Keratinocyte (primary cell): ENCODE measurements at regions not wholly inside any gene's neighbourhood (a gene's known extent, or its start where the extent isn't known, plus 50 kb on each side); places are given as distances from the start of the nearest gene placed in this dataset.

Source experiments
- DNase-seq: peaks from one replicate; pipeline ENCODE4 v3.0.0-alpha.2; 2011; ENCODE audit warnings: low read depth, missing footprints, low spot score
- FAIRE-seq: peaks from 2 replicates; lab custom pipeline; 2011; peaks lifted over from hg19 to GRCh38; lab: Jason Lieb, UNC
- H2AFZ ChIP-seq: 2 replicates; pipeline ENCODE4 v1.6.0; 2012; ENCODE audit warnings: low read length, control low read depth, inconsistent platforms; ENCODE audit not compliant: control insufficient read depth
- H3K27ac ChIP-seq: 2 replicates; pipeline ENCODE4 v1.5.1; 2011; ENCODE audit warnings: low read length; ENCODE audit not compliant: control insufficient read depth, insufficient read depth
- H3K27me3 ChIP-seq: 3 replicates; pipeline ENCODE4 v1.6.0; 2011; ENCODE audit warnings: low read length; ENCODE audit not compliant: control insufficient read depth, insufficient read depth; ENCODE audit errors: extremely low read depth
- H3K36me3 ChIP-seq, 2 experiments: 2 replicates in 1 of 2; 3 replicates in 1 of 2; pipeline ENCODE4 v1.5.1; 2011; ENCODE audit warnings: low read length in 2 of 2, mild to moderate bottlenecking in 1 of 2; ENCODE audit not compliant: control insufficient read depth in 2 of 2, insufficient read depth in 2 of 2; ENCODE audit errors: extremely low read depth in 1 of 2
- H3K4me1 ChIP-seq: 3 replicates; pipeline ENCODE4 v1.5.1; 2011; ENCODE audit warnings: low read length; ENCODE audit not compliant: control insufficient read depth, insufficient read depth; ENCODE audit errors: extremely low read depth
- H3K4me2 ChIP-seq: 3 replicates; pipeline ENCODE4 v1.6.0; 2011; ENCODE audit warnings: low read depth, low read length; ENCODE audit not compliant: control insufficient read depth, insufficient read depth; ENCODE audit errors: extremely low read depth
- H3K4me3 ChIP-seq, 3 experiments: fragments of 200-600 bp in 1 of 3; sonication (generic) in 1 of 3; 2 replicates in 2 of 3; 3 replicates in 1 of 3; pipeline ENCODE4 v1.5.1; 2011 to 2016; ENCODE audit warnings: low read length in 3 of 3, mild to moderate bottlenecking in 3 of 3, control low read depth in 2 of 3, inconsistent platforms in 1 of 3, low read depth in 1 of 3, mixed read lengths in 1 of 3, mixed run types in 1 of 3, moderate library complexity in 1 of 3; ENCODE audit not compliant: control insufficient read depth in 2 of 3, insufficient read depth in 2 of 3; ENCODE audit errors: extremely low read depth in 1 of 3
- H3K79me2 ChIP-seq: 2 replicates; pipeline ENCODE4 v1.6.0; 2012; ENCODE audit warnings: low read length; ENCODE audit not compliant: control insufficient read depth, insufficient read depth
- H3K9ac ChIP-seq: 3 replicates; pipeline ENCODE4 v1.6.0; 2011; ENCODE audit warnings: low read length; ENCODE audit not compliant: control insufficient read depth, insufficient read depth; ENCODE audit errors: extremely low read depth
- H3K9me1 ChIP-seq: 3 replicates; pipeline ENCODE4 v1.6.0; 2011; ENCODE audit warnings: low read length; ENCODE audit not compliant: control insufficient read depth, insufficient read depth; ENCODE audit errors: extremely low read depth
- H3K9me3 ChIP-seq: 2 replicates; pipeline ENCODE4 v1.5.1; 2012; ENCODE audit warnings: low read depth, low read length; ENCODE audit not compliant: control insufficient read depth
- H4K20me1 ChIP-seq: 3 replicates; pipeline ENCODE4 v1.6.0; 2011; ENCODE audit warnings: low read length; ENCODE audit not compliant: control insufficient read depth, insufficient read depth; ENCODE audit errors: extremely low read depth
- EZH2 ChIP-seq: IDR thresholded peaks from one replicate; pipeline ENCODE4 v1.6.1; 2012; ENCODE audit warnings: inconsistent platforms, mild to moderate bottlenecking, low read length, moderate library complexity
- dilution Hi-C: fragments of 300-500 bp; cut with MboI; formaldehyde crosslinking; loops from one replicate; pipeline ENCODE4 v1.7.0; 2020; ENCODE audit warnings: low sequenced_read_pairs; ENCODE audit not compliant: extremely low pct_ligation_motif_present
- TF ChIP-seq, protein P1 (sequence below), 3 experiments: IDR thresholded peaks in 1 of 3; conservative IDR thresholded peaks in 1 of 3; optimal IDR thresholded peaks in 1 of 3; 2 replicates in 2 of 3; 3 replicates in 1 of 3; pipeline versions ENCODE3 to v1.5.1; 2011; ENCODE audit warnings: low read length in 3 of 3, mild to moderate bottlenecking in 3 of 3, moderate library complexity in 2 of 3, control low read depth in 1 of 3, inconsistent platforms in 1 of 3; ENCODE audit not compliant: insufficient read depth in 2 of 3; ENCODE audit errors: extremely low read depth in 1 of 3

DNA sequence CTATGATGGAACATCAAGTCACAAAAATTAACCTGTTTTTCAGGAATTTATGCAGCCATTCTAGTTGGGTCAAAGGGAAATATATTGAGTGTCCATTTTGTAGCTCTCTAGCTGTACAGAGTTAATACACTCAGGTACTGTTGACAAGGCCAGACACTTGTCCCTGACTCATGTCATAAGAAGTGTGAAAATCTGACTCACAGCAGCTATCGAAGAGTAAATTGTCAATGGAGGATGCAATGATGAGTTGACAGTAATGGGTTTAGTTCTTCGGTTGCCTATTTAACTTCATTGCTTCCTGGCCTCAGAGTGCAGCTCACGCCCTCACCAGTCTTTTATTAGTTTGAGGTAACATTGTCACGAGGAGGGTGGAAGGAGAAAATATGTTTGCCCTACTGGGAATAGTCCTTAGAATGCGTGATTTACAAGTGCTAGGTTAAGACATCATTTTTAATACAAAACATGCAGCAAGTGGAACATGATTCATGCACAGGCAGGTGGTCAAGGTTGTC, 255.1 kb downstream of the XPNPEP1 start:
- H2AFZ ChIP-seq = no peak overlapping the region
- no peaks in the 10 kb centered on the region for H3K9me1 ChIP-seq
- TF ChIP-seq, protein P1, sequence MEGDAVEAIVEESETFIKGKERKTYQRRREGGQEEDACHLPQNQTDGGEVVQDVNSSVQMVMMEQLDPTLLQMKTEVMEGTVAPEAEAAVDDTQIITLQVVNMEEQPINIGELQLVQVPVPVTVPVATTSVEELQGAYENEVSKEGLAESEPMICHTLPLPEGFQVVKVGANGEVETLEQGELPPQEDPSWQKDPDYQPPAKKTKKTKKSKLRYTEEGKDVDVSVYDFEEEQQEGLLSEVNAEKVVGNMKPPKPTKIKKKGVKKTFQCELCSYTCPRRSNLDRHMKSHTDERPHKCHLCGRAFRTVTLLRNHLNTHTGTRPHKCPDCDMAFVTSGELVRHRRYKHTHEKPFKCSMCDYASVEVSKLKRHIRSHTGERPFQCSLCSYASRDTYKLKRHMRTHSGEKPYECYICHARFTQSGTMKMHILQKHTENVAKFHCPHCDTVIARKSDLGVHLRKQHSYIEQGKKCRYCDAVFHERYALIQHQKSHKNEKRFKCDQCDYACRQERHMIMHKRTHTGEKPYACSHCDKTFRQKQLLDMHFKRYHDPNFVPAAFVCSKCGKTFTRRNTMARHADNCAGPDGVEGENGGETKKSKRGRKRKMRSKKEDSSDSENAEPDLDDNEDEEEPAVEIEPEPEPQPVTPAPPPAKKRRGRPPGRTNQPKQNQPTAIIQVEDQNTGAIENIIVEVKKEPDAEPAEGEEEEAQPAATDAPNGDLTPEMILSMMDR (optimal IDR thresholded peaks at IDR 0.05 in 1 of 3, IDR thresholded peaks at IDR 0.05 in 1 of 3, conservative IDR thresholded peaks at IDR 0.05 in 1 of 3; ENCODE audit: extremely low read depth in 1 of 3, insufficient read depth in 2 of 3, low read length in 3 of 3) = no peak
- no peak for TF ChIP-seq EZH2
- FAIRE-seq (no peak), DNase-seq (no peak)
- dilution Hi-C loops = no loop called here
- H3K27ac ChIP-seq = no peak overlapping the region
- no peak overlapping the region for H3K9ac ChIP-seq
- H3K27me3 ChIP-seq = no peaks in the 10 kb centered on the region
- H3K36me3 ChIP-seq = no peaks in the 10 kb centered on the region
- H3K9me3 ChIP-seq = no peaks in the 10 kb centered on the region
- no peak overlapping the region for H3K4me3 ChIP-seq
- H3K4me1 ChIP-seq = no peaks in the 10 kb centered on the region
- no peaks in the 10 kb centered on the region for H3K79me2 ChIP-seq
- H3K4me2 ChIP-seq = no peak overlapping the region
- H4K20me1 ChIP-seq = no peaks in the 10 kb centered on the region

DNA sequence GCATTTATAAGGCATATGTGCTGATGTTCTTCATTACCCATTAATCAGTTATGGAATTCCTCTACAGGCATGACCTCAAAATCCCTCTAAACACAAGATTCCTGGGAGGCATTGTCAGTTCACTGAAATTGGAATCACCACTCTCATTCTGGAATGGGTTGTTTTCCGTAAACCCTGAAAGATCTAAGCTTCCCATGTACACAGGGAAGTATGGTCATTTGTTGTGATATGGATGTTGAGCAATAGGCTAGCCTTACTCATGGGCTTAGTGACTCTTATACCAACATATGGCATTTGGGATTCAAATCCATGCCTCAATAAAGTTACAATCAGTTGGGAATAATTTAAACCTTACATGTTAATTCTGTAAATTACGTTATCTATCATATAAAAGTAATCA, 258.0 kb downstream of the XPNPEP1 start:
- H3K4me3 ChIP-seq = no peak overlapping the region
- H3K9me1 ChIP-seq = no peaks in the 10 kb centered on the region
- no peak overlapping the region for H3K27ac ChIP-seq
- no peaks in the 10 kb centered on the region for H3K79me2 ChIP-seq
- FAIRE-seq = no peak
- dilution Hi-C loops = no loop called here
- H3K36me3 ChIP-seq = no peaks in the 10 kb centered on the region
- no peak overlapping the region for H2AFZ ChIP-seq
- no peaks in the 10 kb centered on the region for H3K4me1 ChIP-seq
- H3K27me3 ChIP-seq = no peaks in the 10 kb centered on the region
- DNase-seq = no peak
- no peak for TF ChIP-seq EZH2
- no peaks in the 10 kb centered on the region for H4K20me1 ChIP-seq
- no peak overlapping the region for H3K4me2 ChIP-seq
- H3K9me3 ChIP-seq = no peaks in the 10 kb centered on the region
- H3K9ac ChIP-seq = no peak overlapping the region

DNA sequence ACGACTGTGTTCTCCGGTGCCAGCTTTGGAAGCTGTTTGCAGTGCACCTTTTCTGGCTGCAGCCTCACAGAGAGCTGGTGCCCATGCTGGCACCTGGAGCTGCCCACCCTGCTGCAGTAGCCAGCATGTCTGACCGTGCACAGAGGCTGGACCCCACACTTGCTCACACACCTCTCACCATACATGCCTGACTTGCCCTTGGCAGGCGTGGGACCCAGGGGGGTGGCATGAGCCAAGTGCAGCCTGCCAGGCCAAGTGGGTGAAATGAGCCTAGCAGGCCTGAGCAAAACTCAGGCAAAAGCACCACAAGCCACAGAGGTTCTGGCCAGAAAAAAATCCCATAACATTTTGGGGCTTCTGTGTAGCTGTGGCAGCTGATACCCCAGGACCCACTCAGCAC, 258.8 kb downstream of the XPNPEP1 start:
- no peak for TF ChIP-seq EZH2
- TF ChIP-seq, protein P1 (optimal IDR thresholded peaks at IDR 0.05 in 1 of 3, IDR thresholded peaks at IDR 0.05 in 1 of 3, conservative IDR thresholded peaks at IDR 0.05 in 1 of 3; ENCODE audit: extremely low read depth in 1 of 3, insufficient read depth in 2 of 3, low read length in 3 of 3) = no peak
- H3K27ac ChIP-seq = no peak overlapping the region
- no peaks in the 10 kb centered on the region for H3K36me3 ChIP-seq
- H3K9me3 ChIP-seq = no peaks in the 10 kb centered on the region
- dilution Hi-C loops = no loop called here
- H3K9ac ChIP-seq = no peak overlapping the region
- H3K4me1 ChIP-seq = no peaks in the 10 kb centered on the region
- H3K79me2 ChIP-seq = no peaks in the 10 kb centered on the region
- H3K27me3 ChIP-seq = no peaks in the 10 kb centered on the region
- FAIRE-seq (no peak), DNase-seq (no peak)
- H2AFZ ChIP-seq = no peak overlapping the region
- H3K4me3 ChIP-seq = no peak overlapping the region
- no peaks in the 10 kb centered on the region for H4K20me1 ChIP-seq
- no peaks in the 10 kb centered on the region for H3K9me1 ChIP-seq
- H3K4me2 ChIP-seq = no peak overlapping the region
